Central memory CD8-positive, alpha-beta T cell (primary cell): ENCODE measurements at regions not wholly inside any gene's neighbourhood (a gene's known extent, or its start where the extent isn't known, plus 50 kb on each side); places are given as distances from the start of the nearest gene placed in this dataset.

Experiments used
- ATAC-seq: fragments of 150-1000 bp; cut with Tn5 transposase; replicated peaks from 2 replicates; pipeline ENCODE4 v1.10.0; 2022; ENCODE audit warnings: mild to moderate bottlenecking, moderate FRiP score, moderate number of reproducible peaks; ENCODE audit not compliant: poor library complexity, severe bottlenecking; ENCODE audit errors: extremely low read depth
- DNase-seq, 2 donors: peaks; one replicate each; pipeline ENCODE4 v3.0.0; 2021; ENCODE audit warnings: low spot score in 2 of 2
- H3K27ac Mint-ChIP-seq: one replicate; pipeline ENCODE4 v1.8.0; 2022; ENCODE audit warnings: low read depth, mild to moderate bottlenecking, moderate library complexity, mixed read lengths
- H3K27me3 Mint-ChIP-seq: one replicate; pipeline ENCODE4 v1.8.0; 2022; ENCODE audit warnings: mixed read lengths
- H3K36me3 Mint-ChIP-seq: one replicate; pipeline ENCODE4 v1.8.0; 2022; ENCODE audit warnings: mild to moderate bottlenecking, moderate library complexity, mixed read lengths; ENCODE audit not compliant: insufficient read depth
- H3K4me1 Mint-ChIP-seq: one replicate; pipeline ENCODE4 v1.8.0; 2022; ENCODE audit warnings: mixed read lengths
- H3K4me3 Mint-ChIP-seq: one replicate; pipeline ENCODE4 v1.8.0; 2022; ENCODE audit warnings: mild to moderate bottlenecking, moderate library complexity, mixed read lengths
- H3K9me3 Mint-ChIP-seq: one replicate; pipeline ENCODE4 v1.8.0; 2022; ENCODE audit warnings: mixed read lengths

DNA sequence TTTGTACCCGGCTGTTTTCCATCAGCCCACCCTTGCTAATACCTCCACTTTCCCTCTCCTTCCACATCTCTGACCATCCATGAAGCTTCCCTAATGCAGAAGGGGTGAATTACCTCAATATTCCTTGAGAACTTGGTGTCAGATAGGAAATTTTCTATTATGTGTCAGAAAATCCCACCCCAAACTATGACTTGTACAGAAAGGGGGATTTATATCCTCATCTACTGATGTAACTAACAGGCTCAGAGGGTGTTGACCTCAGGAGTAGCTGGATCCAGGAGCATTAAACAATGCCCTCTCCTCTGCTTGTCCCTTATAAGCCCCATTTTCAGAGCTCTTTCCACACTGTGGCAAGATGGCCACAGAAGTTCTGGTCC, 242.8 kb upstream of the TLE3 start:
- DNase-seq (no peak), ATAC-seq (no peak)
- Mint-ChIP-seq H3K4me3 (no peak overlapping the region), H3K36me3 (no peaks in the 10 kb centered on the region), H3K27ac (no peak overlapping the region), H3K4me1 (no peaks in the 10 kb centered on the region), H3K27me3 (peaks cover 15% of the 10 kb centered on the region), H3K9me3 (peaks cover 6% of the 10 kb centered on the region)

DNA sequence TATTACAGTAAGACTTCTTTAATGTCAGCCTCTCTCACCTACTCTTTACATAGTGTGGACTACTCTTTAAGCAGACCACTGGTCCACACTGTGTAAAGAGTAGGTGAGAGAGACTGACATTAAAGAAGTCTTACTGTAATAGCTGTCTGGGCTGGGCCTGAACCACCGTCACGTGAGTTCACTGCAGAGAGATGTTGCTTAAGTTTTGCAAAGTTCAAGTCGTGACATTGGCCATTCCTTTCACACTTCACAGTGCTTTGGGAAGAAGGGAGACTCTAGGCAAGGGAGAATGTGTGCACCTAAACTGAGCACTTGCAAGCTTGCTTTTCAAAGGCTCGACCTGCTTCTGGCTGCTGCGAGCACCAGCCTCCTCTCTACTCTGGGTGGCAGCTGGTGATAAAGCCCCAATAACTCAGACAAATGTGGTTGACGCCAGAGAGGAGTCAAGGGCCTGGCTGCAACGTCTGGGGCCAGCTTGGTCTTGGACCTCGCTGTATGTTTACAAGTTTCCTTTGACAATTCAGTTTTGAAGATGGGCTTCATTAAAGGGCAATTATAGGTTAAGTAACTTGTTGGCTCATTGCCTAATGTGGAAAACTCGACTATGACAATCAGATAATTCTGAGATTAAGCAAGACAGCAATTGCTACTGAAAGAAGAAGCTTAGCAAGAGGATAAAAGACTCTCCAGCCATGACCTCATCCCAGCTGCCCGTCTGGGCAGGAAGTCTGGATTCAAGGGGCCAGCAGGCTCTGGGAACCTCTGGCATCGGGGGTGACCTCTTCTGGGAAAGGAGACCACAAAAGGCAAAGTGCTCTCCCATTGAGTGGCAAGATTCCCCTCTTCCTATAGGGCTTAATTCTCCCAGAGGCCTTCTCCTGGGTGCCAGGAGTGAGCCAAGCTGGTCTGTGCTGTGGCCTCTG, 242.1 kb upstream of the TLE3 start:
- no peak for DNase-seq
- Mint-ChIP-seq H3K4me3 (no peak overlapping the region), H3K36me3 (no peaks in the 10 kb centered on the region), H3K9me3 (peaks cover 6% of the 10 kb centered on the region), H3K4me1 (no peaks in the 10 kb centered on the region), H3K27ac (no peak overlapping the region), H3K27me3 (peaks cover 20% of the 10 kb centered on the region)
- no peak for ATAC-seq

DNA sequence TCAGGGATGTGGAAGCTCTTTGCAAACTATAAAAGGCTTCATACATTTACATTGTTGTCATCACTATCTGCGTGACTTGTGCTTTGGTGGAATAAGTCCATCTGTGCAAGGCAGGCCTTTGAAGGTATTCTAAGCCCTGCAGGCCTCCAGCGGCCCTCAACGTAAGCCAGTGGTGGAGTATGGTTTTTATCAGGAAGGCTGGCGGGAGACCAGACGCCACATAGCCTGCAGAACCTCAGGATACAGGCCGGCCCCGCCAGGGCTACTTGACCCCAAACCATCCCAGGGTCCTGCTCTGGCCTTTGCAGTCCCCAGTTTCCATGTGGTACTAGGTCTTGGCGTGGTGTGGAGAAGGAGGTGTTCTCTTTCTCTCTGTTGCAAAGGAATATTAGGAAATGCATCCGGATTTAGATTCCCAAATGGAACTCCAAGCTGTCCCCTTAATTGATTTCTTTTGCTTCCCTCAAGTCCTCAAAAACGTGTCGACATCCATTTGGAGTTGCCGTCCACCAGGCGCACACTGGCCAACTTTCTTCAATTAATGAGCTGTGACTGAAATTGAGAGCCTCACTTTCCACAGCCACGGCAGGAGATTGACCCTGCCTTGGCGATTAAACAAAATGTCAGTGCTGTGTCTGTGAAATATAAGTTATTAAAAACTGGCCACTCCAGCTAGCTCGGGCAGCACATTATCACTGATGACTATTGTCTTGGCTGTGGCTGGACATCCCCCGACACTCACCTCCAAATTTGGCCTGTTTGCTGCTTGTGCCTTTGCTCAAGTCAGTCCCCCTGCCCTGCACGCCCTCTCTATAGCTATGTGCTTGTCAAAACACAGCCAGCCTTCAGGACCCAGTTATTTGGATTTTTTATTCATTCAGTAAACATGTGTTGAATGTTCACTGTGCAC, 239.8 kb upstream of the TLE3 start:
- Mint-ChIP-seq H3K27me3 (peaks cover 37% of the 10 kb centered on the region), H3K4me1 (no peaks in the 10 kb centered on the region), H3K36me3 (no peaks in the 10 kb centered on the region), H3K4me3 (no peak overlapping the region), H3K9me3 (peaks cover 19% of the 10 kb centered on the region), H3K27ac (no peak overlapping the region)
- DNase-seq (no peak), ATAC-seq (no peak)

DNA sequence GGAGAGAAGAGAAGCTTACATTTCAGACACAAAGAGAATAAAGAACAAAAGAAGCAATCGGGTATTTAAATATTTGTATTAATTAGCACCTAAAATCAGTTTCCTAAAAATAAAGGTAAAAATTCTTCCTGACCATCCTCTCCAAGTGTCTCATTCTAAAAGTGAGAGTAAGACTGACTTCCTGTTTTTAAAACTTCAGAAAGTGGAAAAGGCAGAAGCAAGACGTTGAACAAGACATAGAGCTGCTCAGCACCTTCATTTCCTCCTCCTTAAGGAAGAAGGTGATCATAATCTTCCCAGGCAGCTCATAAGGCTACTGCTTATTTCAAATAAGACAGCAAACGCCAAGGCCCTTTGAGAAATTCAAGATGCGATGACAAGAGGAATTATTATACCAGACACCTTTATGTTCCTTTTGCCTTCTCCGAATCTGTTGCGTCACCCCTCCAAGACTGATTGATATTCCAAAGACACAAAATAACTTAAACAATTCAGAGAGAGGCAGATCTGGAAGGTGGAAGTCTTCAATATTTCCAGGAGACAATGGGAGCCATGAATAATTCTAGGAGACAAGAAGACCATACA, 238.8 kb upstream of the TLE3 start:
- Mint-ChIP-seq H3K36me3 (no peaks in the 10 kb centered on the region), H3K4me1 (no peaks in the 10 kb centered on the region), H3K9me3 (peaks cover 19% of the 10 kb centered on the region), H3K27ac (no peak overlapping the region), H3K27me3 (peaks cover 37% of the 10 kb centered on the region), H3K4me3 (no peak overlapping the region)
- ATAC-seq (no peak), DNase-seq (no peak)

DNA sequence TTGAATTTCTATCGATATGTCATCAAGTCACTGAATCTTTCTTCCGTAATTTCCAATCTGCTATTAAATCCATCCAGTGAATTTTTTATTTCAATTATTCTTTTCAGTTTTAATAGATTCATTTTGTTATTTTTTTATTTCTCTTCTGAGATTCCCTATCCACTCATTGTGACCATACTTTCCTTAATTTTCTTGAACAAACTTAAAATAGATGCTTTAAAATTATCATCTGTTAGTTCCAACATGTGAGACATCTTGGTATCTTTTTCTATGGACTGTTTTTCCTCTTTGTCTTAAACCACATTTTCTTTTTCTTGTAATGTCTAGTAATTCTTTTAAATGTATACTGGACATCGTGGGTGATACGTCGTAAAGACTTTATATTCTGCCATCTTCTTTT, 236.6 kb upstream of the TLE3 start:
- no peak overlapping the region for H3K4me3 Mint-ChIP-seq

DNA sequence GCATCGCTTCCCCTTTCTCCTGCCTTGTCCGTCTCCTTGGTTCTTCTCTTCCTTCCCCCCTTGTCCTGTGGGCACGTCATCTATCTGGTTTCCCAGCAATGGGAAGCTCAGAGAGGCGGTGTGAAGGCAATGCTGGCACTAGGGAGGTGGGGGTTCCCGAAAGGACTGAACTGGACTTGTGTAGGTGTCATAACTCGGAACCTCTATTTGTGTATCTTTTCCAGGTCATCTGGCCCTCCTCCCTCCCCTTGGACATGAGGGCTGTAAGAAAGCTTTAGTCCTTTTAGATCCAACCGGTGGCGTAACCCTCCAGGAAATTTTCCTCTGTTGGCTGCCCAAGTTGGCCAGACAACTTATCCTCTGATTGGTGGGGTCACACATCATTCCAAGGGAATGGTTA, 231.5 kb upstream of the TLE3 start:
- Mint-ChIP-seq H3K27ac (no peak overlapping the region), H3K9me3 (peaks cover 9% of the 10 kb centered on the region), H3K27me3 (peaks cover 43% of the 10 kb centered on the region), H3K4me3 (no peak overlapping the region), H3K36me3 (no peaks in the 10 kb centered on the region), H3K4me1 (no peaks in the 10 kb centered on the region)
- no peak for DNase-seq
- ATAC-seq = no peak

More for the DNA sequence above, 236.6 kb upstream of the TLE3 start:
- Mint-ChIP-seq H3K36me3 (no peaks in the 10 kb centered on the region), H3K4me1 (no peaks in the 10 kb centered on the region), H3K9me3 (peaks cover 19% of the 10 kb centered on the region), H3K27ac (no peak overlapping the region), H3K27me3 (peaks cover 47% of the 10 kb centered on the region)
- ATAC-seq = no peak
- no peak for DNase-seq

DNA sequence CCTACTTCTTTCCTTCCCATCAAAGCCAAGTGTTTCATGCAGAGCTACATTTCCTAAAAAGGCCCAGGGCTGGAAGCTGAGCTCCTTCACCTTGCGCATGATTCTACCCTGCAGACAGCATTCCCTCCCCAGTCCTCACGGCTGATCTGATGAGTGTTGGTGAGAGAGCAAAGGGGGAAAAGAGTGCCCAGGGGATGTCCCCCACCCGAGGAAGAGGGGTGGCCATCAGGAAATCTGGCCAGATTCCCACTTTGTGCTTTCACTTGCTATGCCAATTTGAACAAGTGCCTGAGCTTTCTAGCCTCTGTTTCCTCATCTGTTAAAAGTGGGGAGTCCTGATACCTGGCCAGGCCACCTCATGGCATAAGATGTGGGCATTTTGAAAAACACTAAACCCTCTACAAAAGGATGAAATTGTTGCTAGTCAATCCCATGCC, 231.0 kb upstream of the TLE3 start:
- ATAC-seq (no peak), DNase-seq (no peak)
- H3K4me1 Mint-ChIP-seq = no peaks in the 10 kb centered on the region
- peaks cover 4% of the 10 kb centered on the region for H3K9me3 Mint-ChIP-seq
- H3K27me3 Mint-ChIP-seq = peaks cover 39% of the 10 kb centered on the region
- H3K36me3 Mint-ChIP-seq = no peaks in the 10 kb centered on the region
- H3K4me3 Mint-ChIP-seq = no peak overlapping the region
- no peak overlapping the region for H3K27ac Mint-ChIP-seq

DNA sequence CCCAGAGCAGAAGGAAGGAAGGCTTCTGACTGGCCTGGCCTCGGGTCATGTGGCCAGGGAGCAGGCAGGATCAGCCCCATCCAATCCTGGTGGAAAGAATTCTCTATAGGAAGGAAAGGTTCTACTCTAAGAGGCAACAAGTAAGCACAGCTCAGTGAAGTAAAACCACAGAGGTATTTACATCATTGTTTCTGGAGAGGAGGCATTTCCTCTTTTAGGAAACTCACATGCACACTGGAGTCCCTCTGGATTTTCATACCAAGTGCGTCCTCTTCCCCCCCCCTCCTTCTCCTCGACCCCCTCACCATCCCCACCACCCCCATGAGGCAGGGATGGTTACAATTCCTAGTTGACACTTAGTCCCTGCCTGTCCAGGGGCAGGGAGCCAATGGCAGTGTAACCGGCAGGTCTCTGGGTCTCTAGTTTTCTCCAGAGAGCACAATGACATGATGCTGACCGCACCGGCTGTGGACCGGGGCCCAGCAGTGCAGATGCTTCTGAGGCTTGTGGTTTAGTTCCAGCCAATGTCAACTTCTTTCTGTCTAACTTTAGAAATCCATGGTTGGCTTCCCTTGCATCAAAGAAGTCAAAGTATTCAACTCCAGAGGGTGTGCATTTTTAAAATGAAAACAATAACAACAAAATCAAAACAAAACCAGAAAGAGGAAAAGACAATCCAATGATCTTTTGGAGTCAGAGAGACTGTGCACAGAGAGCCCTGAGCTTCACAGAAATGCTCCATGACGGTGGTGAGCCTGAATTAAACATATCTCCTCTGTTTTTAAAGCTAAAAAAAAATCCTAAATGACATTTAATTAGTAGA, 230.3 kb upstream of the TLE3 start:
- DNase-seq (no peak), ATAC-seq (no peak)
- Mint-ChIP-seq H3K4me3 (no peak overlapping the region), H3K4me1 (no peaks in the 10 kb centered on the region), H3K27me3 (peaks cover 32% of the 10 kb centered on the region), H3K9me3 (no peaks in the 10 kb centered on the region), H3K36me3 (no peaks in the 10 kb centered on the region), H3K27ac (no peak overlapping the region)

DNA sequence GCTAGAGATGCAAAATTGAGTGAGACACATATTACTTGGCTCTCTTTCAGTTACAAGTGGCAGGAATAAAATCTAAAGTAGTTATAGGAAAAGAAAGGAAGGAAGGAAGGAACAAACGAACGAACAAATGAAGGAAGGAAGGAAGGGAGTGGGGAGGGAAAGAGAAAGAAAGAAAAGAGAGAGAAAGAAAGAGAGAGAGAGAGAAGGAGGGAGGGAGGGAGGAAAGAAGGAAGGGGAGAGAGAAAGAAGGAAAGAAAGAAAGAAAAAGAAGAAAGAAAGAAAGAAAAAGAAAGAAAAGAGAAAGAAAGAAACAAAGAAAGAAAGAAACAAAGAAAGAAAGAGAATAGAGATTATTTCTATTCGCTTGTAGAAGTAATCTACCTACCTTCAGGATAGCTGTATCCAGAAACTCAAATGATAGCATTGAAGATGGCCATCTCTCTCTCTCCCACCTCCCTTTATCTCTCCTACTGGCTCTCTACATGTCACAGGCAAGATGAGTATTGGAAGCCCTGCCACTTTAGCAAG, 229.7 kb upstream of the TLE3 start:
- H3K4me3 Mint-ChIP-seq = no peak overlapping the region
- H3K27ac Mint-ChIP-seq = peak overlapping the region; percentile 2
- no peaks in the 10 kb centered on the region for H3K36me3 Mint-ChIP-seq
- peaks cover 3% of the 10 kb centered on the region for H3K4me1 Mint-ChIP-seq
- H3K27me3 Mint-ChIP-seq = peaks cover 32% of the 10 kb centered on the region
- H3K9me3 Mint-ChIP-seq = no peaks in the 10 kb centered on the region
- ATAC-seq (no peak), DNase-seq (no peak)

DNA sequence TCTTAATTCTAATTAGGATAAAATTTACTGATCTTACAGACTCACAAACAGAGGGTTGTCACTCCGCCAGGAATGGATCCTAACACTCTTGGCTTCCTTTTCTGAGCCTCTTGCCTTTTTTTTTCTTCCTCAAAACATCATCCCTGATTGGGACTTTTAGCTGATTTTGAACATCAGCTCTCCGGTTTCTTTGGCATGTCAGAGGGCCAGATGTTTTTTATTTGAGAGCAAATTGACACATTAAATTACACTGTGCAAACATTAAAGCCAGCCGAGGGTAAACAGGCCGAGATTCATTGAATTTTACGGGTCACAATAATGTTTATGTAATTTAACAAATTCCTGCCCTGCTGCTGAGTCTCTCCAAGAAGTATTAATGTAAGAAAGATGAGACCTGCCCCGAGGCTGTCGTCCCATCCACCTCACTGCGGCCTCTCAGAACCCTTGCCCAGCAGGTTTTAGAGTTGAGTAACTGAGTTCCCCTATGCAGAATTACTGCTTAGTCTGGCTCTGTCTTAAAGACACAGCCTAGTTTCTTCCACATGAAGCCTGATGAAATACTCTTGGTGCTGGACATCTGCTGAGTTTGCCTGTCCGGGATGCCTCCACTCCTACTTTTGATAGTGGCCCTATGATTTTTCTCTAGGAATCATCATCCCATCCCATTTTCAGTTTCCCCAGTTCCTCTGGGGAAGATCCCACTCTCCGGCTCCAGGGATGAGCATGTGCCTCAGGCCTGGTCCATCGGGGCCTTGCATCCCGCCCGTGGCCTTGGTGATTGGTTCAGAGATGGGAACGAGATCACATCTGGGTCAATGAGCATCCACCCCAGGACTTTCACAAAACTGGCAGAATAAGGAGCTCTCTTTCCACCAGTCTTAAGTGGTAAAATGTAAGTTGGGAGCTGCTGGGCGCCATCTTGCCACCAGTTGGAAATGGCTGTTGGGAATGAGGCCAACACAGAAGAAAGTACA, 226.6 kb upstream of the TLE3 start:
- Mint-ChIP-seq H3K4me1 (peaks cover 6% of the 10 kb centered on the region), H3K4me3 (no peak overlapping the region), H3K27ac (no peak overlapping the region), H3K9me3 (no peaks in the 10 kb centered on the region), H3K36me3 (peaks cover 1% of the 10 kb centered on the region), H3K27me3 (peaks cover 23% of the 10 kb centered on the region)
- ATAC-seq (no peak), DNase-seq (no peak)
